ENCODE measurements at regions not wholly inside any gene's neighbourhood (a gene's known extent, or its start where the extent isn't known, plus 50 kb on each side); places are given as distances from the start of the nearest gene placed in this dataset.
"Not testable (repeated sequence)": the region's sequence is repeated elsewhere in the genome, so short reads cannot be mapped to it uniquely, and the experiment has no call there.

DNA sequence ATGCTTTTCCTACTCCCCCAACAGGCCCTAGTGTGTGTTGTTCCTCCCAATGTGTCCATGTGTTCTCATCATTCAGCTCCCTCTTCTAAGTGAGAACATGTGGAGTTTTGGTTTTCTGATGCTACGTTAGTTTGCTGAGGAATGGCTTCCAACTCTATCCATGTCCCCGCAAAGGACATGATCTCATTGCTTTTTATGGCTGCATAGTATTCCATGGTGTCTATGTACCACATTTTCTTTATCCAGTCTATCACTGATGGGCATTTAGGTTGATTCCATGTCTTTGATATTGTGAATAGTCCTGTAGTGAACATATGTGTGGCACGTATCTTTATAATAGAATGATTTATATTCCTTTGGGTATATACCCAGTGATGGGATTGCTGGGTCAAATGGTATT, 72.5 kb upstream of the CCNY start:
- CTCF ChIA-PET: interaction anchor here (0.6 kb wide), 2 partner anchors 308 to 311 kb away, joined by 3 read pairs; no protein-coding TSS in a partner anchor
- POLR2A ChIA-PET: interaction anchor here (0.6 kb wide), 1 partner anchor 16 kb away, joined by 3 read pairs; no protein-coding TSS in a partner anchor
- ATAC-seq; H3K27ac ChIP-seq; H3K4me3 ChIP-seq; FAIRE-seq; DNase-seq (ENCODE audit: low read depth in 1 of 2, low spot score in 1 of 2); H3K4me2 ChIP-seq; H3K9me3 ChIP-seq: not testable (repeated sequence)
- 96% methylated on average over 3 of the region's 3 CpGs for WGBS (ENCODE audit: missing lambda C conversion rate)
- H3K4me1 ChIP-seq: peaks cover 28% of the 10 kb centered on the region

DNA sequence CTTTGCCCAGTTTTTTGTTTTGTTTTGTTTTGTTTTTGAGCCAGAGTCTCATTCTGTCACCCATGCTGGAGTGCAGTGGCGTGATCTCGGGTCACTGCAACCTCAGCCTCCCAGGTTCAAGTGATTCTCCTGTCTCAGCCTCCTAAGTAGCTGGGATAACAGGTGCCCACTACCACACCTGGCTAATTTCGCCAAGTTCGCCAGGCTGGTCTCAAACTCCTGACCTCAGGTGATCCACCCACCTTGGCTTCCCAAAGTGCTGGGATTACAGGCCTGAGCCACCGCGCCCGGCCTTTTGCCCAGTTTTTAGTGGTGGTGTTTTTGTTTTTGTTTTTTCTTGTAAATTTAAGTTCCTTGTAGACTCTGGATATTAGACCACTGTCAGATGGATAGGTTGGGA, 71.7 kb upstream of the CCNY start:
- DNase-seq (ENCODE audit: low read depth in 1 of 2, low spot score in 1 of 2); ATAC-seq; H3K9me3 ChIP-seq; CTCF ChIA-PET; FAIRE-seq; H3K4me3 ChIP-seq; H3K4me2 ChIP-seq; POLR2A ChIA-PET; H3K27ac ChIP-seq: not testable (repeated sequence)
- H3K4me1 ChIP-seq: peaks cover 28% of the 10 kb centered on the region
- WGBS (ENCODE audit: missing lambda C conversion rate): 93% methylated on average over 7 of the region's 7 CpGs

DNA sequence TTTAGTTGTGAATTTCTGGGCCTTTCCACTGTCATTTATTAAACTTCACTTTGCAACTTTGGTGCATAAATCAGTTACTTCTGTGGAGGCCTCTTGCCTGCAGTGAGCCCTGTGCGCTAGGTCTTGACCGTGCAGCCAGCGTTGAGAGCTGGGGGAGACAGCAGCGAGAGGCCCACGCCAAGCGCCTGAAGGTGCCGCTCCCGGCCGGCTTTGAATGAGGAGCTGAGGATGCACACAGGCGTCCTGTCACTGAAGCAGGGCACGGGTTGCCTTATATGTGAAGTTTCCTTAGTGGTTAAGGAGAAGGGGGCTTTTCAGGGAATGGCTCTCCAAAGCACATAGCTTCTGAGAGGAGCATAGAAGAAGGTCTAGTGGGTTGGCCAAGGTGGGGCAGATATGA, 70.9 kb upstream of the CCNY start:
- no peak for TF ChIP-seq MAZ (IDR thresholded peaks at IDR 0.05; ENCODE audit: borderline replicate concordance, low read depth, low read length)
- TF ChIP-seq PHF8 (IDR thresholded peaks at IDR 0.05; ENCODE audit: borderline replicate concordance, low read depth): no peak
- TF ChIP-seq, protein P1, sequence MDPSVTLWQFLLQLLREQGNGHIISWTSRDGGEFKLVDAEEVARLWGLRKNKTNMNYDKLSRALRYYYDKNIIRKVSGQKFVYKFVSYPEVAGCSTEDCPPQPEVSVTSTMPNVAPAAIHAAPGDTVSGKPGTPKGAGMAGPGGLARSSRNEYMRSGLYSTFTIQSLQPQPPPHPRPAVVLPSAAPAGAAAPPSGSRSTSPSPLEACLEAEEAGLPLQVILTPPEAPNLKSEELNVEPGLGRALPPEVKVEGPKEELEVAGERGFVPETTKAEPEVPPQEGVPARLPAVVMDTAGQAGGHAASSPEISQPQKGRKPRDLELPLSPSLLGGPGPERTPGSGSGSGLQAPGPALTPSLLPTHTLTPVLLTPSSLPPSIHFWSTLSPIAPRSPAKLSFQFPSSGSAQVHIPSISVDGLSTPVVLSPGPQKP (IDR thresholded peaks at IDR 0.05; ENCODE audit: low read depth, low read length): no peak
- no peak for TF ChIP-seq EHMT2 (IDR thresholded peaks at IDR 0.05; ENCODE audit: low read depth)
- WGBS (ENCODE audit: missing lambda C conversion rate): 87% methylated on average over 11 of the region's 11 CpGs
- POLR2A ChIA-PET: no interaction called here
- ATAC-seq (no peak), DNase-seq (ENCODE audit: low read depth in 1 of 2, low spot score in 1 of 2) (no peak), FAIRE-seq (no peak)
- CTCF ChIA-PET: no interaction called here
- Histone ChIP-seq H3K27ac (no peak overlapping the region), H3K4me1 (peaks cover 24% of the 10 kb centered on the region), H3K4me2 (no peak overlapping the region), H3K4me3 (no peak overlapping the region), H3K9me3 (no peaks in the 10 kb centered on the region)

DNA sequence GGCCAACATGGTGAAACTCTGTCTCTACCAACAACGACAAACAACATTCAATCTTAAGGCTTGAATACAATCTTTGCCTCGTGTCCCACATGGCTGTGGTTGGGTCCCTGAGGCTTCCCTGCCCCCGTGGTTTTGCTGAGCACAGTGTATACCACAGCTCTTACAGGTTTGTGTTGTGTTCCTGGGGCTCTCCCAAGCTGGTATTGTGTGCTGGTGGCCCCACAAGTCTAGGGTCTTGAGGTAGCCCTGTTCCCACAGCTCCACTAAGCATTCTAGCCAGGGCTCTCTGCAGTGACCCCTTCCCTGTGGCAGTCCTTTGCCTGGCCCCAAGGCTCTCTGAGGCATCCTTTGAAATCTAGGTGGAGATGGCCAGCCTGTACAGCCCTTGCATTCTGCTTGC, 68.0 kb upstream of the CCNY start:
- no peak overlapping the region for H3K4me3 ChIP-seq
- ATAC-seq (no peak; a peak in 1 of 6 replicates), FAIRE-seq (no peak), DNase-seq (ENCODE audit: low read depth in 1 of 2, low spot score in 1 of 2) (no peak)
- TF ChIP-seq, protein P2, sequence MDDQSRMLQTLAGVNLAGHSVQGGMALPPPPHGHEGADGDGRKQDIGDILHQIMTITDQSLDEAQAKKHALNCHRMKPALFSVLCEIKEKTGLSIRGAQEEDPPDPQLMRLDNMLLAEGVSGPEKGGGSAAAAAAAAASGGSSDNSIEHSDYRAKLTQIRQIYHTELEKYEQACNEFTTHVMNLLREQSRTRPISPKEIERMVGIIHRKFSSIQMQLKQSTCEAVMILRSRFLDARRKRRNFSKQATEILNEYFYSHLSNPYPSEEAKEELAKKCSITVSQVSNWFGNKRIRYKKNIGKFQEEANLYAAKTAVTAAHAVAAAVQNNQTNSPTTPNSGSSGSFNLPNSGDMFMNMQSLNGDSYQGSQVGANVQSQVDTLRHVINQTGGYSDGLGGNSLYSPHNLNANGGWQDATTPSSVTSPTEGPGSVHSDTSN (IDR thresholded peaks at IDR 0.05): no peak
- TF ChIP-seq KDM1A (IDR thresholded peaks at IDR 0.05; ENCODE audit: low read depth): no peak
- no peak for TF ChIP-seq POLR2AphosphoS2 (conservative IDR thresholded peaks at IDR 0.05; ENCODE audit: low read length)
- no peak for TF ChIP-seq ZFP36 (IDR thresholded peaks at IDR 0.05; ENCODE audit: borderline replicate concordance, partially characterized antibody)
- TF ChIP-seq, protein P3, sequence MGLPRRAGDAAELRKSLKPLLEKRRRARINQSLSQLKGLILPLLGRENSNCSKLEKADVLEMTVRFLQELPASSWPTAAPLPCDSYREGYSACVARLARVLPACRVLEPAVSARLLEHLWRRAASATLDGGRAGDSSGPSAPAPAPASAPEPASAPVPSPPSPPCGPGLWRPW (IDR thresholded peaks at IDR 0.05): no peak
- no peak for TF ChIP-seq RAD21 (conservative IDR thresholded peaks at IDR 0.05 in 1 of 2, IDR thresholded peaks at IDR 0.05 in 1 of 2)
- TF ChIP-seq KDM5A (IDR thresholded peaks at IDR 0.05): no peak
- TF ChIP-seq NFE2L2 (conservative IDR thresholded peaks at IDR 0.05; ENCODE audit: low read length): no peak
- TF ChIP-seq MAZ (IDR thresholded peaks at IDR 0.05; ENCODE audit: borderline replicate concordance, low read depth, low read length): no peak
- no peak for TF ChIP-seq FOSB (CRISPR knock-in tag; IDR thresholded peaks at IDR 0.05)
- TF ChIP-seq ZSCAN20 (CRISPR knock-in tag; IDR thresholded peaks at IDR 0.05): no peak
- TF ChIP-seq JUNB (IDR thresholded peaks at IDR 0.05): no peak
- TF ChIP-seq, protein P4, sequence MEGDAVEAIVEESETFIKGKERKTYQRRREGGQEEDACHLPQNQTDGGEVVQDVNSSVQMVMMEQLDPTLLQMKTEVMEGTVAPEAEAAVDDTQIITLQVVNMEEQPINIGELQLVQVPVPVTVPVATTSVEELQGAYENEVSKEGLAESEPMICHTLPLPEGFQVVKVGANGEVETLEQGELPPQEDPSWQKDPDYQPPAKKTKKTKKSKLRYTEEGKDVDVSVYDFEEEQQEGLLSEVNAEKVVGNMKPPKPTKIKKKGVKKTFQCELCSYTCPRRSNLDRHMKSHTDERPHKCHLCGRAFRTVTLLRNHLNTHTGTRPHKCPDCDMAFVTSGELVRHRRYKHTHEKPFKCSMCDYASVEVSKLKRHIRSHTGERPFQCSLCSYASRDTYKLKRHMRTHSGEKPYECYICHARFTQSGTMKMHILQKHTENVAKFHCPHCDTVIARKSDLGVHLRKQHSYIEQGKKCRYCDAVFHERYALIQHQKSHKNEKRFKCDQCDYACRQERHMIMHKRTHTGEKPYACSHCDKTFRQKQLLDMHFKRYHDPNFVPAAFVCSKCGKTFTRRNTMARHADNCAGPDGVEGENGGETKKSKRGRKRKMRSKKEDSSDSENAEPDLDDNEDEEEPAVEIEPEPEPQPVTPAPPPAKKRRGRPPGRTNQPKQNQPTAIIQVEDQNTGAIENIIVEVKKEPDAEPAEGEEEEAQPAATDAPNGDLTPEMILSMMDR (IDR thresholded peaks at IDR 0.05): no peak
- no peak for TF ChIP-seq JUN (IDR thresholded peaks at IDR 0.05)
- no peak for TF ChIP-seq HDAC2 (IDR thresholded peaks at IDR 0.05)
- WGBS (ENCODE audit: missing lambda C conversion rate): 76% methylated on average over 3 of the region's 3 CpGs
- peak overlapping the region; percentile 58 to 60; a peak in 5 of 6 replicates for H3K27ac ChIP-seq
- CTCF ChIA-PET: interaction anchor here (0.6 kb wide), 1 partner anchor 236 kb away, joined by 3 read pairs; no protein-coding TSS in a partner anchor
- peaks cover 22% of the 10 kb centered on the region; the same call in 2 of the 3 replicates for H3K4me1 ChIP-seq
- no peaks in the 10 kb centered on the region for H3K9me3 ChIP-seq
- H3K4me2 ChIP-seq: no peak overlapping the region; the same call in 2 of the 3 replicates
- POLR2A ChIA-PET: no interaction called here
